ENCODE measurements at regions not wholly inside any gene's neighbourhood (a gene's known extent, or its start where the extent isn't known, plus 50 kb on each side); places are given as distances from the start of the nearest gene placed in this dataset.

DNA sequence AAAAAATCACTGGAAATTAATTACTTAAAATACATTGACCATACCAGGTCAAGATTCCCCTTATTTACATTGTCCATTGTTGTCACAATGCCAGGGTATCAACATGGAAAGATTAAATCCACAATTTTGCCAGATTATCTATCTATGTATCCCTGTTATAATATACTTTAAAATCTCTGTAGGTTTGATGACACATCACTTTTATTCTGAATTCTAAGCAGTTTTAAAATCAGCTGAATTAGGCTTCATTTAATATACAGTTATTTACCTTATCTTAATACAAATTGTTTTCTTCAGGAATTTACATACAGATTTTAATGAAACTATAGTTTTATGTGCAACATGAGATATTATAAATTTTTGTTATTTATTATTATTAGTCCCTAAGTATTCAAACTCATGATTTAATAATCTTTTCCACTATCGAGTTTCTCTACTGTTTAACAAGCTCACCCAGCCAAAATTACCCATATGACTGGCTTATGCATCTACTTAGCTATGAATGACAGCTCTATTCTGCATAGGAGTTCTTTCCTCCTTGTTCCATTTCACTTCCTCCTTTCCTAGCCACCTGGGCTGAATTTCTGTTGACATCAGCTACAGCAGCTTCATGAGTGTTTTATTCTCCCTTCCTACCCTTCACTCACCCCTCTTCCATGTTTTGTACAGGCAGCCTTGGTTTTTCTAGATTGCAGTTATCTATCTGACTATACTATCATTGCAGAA, 654.2 kb upstream of the MAP3K7 start:
- H3K4me1 ChIP-seq = no peaks in the 10 kb centered on the region
- TF ChIP-seq, protein P1, sequence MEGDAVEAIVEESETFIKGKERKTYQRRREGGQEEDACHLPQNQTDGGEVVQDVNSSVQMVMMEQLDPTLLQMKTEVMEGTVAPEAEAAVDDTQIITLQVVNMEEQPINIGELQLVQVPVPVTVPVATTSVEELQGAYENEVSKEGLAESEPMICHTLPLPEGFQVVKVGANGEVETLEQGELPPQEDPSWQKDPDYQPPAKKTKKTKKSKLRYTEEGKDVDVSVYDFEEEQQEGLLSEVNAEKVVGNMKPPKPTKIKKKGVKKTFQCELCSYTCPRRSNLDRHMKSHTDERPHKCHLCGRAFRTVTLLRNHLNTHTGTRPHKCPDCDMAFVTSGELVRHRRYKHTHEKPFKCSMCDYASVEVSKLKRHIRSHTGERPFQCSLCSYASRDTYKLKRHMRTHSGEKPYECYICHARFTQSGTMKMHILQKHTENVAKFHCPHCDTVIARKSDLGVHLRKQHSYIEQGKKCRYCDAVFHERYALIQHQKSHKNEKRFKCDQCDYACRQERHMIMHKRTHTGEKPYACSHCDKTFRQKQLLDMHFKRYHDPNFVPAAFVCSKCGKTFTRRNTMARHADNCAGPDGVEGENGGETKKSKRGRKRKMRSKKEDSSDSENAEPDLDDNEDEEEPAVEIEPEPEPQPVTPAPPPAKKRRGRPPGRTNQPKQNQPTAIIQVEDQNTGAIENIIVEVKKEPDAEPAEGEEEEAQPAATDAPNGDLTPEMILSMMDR (IDR thresholded peaks at IDR 0.05) = no peak
- 66 to 82% (median 72%) methylated on average over 1 of the region's 1 CpG for WGBS, 3 donors

DNA sequence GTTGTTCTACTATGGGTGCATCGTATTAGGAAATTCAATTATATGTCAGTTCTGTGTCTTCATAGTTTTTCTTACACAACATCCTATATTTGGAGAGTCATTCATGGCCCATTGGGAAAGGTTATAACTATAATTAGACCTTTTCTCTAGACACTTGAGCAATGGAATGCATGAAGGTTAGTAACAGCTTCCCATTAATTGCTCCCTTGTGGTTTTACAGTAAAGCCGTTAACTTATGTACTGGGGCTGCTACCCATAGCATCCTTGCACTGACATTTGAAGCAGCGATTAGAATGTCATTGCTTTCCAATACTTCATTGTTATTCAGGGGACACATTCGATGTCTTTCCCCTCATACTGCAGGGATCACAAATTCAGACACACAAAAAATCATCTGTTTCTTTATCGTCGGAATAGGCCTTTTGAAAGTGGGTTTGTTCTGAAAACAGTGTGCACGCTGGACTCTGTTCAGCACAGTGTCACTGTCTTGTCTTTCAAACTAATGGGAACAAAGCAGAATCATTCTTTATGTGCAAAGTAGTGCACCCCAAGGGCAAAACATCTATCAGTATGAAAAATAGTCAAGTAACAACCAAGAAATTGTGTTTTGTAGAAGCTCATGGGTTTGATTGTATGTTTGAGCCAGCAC, 634.3 kb upstream of the MAP3K7 start:
- Histone ChIP-seq H3K27me3 (ENCODE audit: insufficient read depth in 3 of 3, low read length in 2 of 3) (no peaks in the 10 kb centered on the region), H3K9me3 (no peaks in the 10 kb centered on the region), H3K4me1 (no peaks in the 10 kb centered on the region), H3K4me3 (no peak overlapping the region), H3K27ac (no peak overlapping the region), H3K36me3 (ENCODE audit: insufficient read depth in 1 of 2, low read depth in 1 of 2) (no peaks in the 10 kb centered on the region)
- 63 to 74% (median 64%) methylated on average over 7 of the region's 7 CpGs for WGBS, 3 donors
- DNase-seq = no peak
- TF ChIP-seq, protein P1 (IDR thresholded peaks at IDR 0.05) = no peak
- no peak for ATAC-seq
- intact Hi-C loops (cut with DNase I) = no loop called here

More for the DNA sequence above, 654.2 kb upstream of the MAP3K7 start:
- ATAC-seq (no peak), DNase-seq (no peak)
- Histone ChIP-seq H3K4me3 (no peak overlapping the region), H3K27ac (no peak overlapping the region), H3K27me3 (ENCODE audit: insufficient read depth in 3 of 3, low read length in 2 of 3) (no peaks in the 10 kb centered on the region), H3K36me3 (ENCODE audit: insufficient read depth in 1 of 2, low read depth in 1 of 2) (no peaks in the 10 kb centered on the region), H3K9me3 (no peaks in the 10 kb centered on the region)
- intact Hi-C loops (cut with DNase I) = no loop called here

DNA sequence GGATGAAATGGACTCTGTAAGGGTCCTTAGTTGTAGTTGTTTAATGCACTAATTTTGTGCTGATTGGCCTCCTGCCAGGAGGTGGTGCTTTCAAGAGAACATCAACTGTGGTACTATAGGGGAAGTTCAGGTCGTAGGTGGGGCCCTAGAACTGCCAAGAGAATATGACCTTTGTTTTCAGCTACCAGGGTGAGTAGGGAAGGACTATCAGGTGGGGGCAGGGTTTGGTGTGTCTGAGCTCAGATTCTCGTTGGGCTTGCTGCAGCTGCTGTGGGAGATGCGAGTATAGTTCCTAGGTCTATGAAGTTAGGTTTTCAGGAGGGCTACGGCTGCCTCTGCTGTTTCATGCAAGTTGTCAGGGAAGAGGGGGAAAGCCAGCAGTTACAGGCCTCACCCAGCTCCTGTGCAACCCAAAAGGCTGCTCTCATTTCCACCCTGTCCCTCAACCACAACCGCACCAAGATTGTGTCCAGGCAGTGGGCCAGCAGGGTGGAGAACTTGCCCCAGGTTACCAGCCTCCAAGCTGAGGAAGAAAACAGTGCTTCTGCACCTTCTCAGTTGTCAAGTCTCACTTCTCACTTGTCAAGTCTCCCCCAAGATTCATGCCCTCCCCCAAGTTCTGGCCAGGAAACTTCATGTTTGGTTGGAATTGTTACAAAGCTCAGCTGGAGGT, 626.5 kb upstream of the MAP3K7 start:
- 74 to 82% (median 78%) methylated on average over 5 of the region's 5 CpGs for WGBS, 3 donors
- intact Hi-C loops (cut with DNase I) = no loop called here
- DNase-seq = no peak
- Histone ChIP-seq H3K27ac (no peak overlapping the region), H3K27me3 (ENCODE audit: insufficient read depth in 3 of 3, low read length in 2 of 3) (no peaks in the 10 kb centered on the region), H3K4me3 (no peak overlapping the region), H3K9me3 (no peaks in the 10 kb centered on the region), H3K4me1 (no peaks in the 10 kb centered on the region), H3K36me3 (ENCODE audit: insufficient read depth in 1 of 2, low read depth in 1 of 2) (no peaks in the 10 kb centered on the region)
- TF ChIP-seq, protein P1 (IDR thresholded peaks at IDR 0.05) = no peak
- no peak for ATAC-seq

DNA sequence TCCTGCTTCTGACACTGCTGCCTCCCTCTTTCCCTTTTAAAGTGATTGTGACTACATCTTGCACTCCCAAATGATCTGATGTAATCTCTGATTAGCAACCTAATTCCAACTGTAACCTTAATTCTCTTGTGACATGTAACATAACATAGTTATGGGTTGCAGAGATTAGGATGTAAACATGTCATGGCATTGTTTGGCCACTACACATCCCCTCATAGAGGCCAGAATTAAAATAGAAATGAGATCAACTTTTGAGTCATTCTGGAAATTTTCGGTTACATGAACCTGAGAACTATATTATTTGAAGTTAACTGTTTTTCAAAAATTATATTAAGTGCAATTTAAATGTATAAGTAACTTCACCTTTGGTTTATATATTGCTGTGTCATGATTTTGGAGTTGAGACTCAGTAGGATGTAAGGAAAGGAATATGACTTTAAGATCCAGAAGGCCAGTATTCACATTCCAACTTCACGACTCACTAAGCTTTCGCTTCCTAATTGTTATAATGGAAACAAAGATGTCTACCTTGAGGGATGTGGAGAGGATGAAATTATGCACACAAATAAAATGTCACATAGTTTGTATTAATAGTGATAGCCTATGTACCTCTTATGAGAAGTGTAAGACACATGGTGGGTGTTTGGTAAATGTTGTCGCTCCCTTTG, 611.9 kb upstream of the MAP3K7 start:
- Histone ChIP-seq H3K27ac (no peak overlapping the region), H3K4me1 (no peaks in the 10 kb centered on the region), H3K9me3 (no peaks in the 10 kb centered on the region), H3K36me3 (ENCODE audit: insufficient read depth in 1 of 2, low read depth in 1 of 2) (no peaks in the 10 kb centered on the region), H3K27me3 (ENCODE audit: insufficient read depth in 3 of 3, low read length in 2 of 3) (no peaks in the 10 kb centered on the region), H3K4me3 (no peak overlapping the region)
- WGBS, 3 donors = 76 to 88% (median 84%) methylated on average over 4 of the region's 4 CpGs
- DNase-seq (no peak), ATAC-seq (no peak)
- TF ChIP-seq, protein P1 (IDR thresholded peaks at IDR 0.05) = no peak
- intact Hi-C loops (cut with DNase I) = no loop called here
